ENCODE measurements at regions not wholly inside any gene's neighbourhood (a gene's known extent, or its start where the extent isn't known, plus 50 kb on each side); places are given as distances from the start of the nearest gene placed in this dataset.

DNA sequence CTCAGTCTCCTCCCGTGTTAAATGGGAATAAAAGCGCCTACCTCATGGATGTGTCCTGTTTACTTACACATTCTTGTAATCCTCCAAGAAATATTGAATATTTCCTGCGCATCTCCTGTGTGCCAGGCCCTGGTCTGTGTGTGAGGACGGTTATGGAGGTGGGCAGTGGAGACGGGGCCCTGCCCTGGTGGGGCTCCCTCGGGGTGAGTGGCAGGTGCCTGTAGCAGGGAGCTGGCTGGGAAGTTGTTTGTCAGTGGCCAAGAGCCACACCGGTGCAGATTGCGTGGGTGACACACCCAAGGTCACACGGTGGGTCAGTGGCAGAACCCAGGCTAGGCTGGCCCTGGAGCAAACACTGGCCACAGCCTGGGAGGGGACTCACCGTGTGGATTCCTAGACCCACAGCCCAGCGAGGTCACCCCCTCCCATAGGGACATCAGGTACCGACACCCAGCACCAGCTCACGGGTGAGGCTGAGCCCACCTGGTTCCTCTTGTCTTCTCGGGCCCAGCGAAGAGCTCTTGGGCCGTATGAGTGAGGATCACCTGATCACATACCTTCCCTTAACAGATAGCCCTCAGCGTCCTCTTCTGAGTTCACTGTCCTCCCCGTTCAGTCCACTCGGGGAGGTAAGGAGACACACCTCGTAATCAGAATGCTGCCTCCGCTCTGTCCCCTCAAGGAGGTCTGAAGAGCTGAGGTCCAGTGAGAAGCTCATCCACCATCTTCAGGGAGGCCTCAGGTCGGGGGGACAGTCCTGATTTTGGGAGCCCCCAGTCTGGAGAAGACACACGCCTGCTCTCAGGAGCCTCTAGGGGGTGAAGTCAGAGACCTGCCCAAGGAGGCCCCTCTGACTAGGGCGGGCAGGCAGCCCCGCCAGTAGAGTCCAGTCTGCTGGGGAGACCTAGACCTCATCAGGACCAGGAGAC lies 349.6 kb downstream of the MATN1 start:
- TF ChIP-seq, protein P1, sequence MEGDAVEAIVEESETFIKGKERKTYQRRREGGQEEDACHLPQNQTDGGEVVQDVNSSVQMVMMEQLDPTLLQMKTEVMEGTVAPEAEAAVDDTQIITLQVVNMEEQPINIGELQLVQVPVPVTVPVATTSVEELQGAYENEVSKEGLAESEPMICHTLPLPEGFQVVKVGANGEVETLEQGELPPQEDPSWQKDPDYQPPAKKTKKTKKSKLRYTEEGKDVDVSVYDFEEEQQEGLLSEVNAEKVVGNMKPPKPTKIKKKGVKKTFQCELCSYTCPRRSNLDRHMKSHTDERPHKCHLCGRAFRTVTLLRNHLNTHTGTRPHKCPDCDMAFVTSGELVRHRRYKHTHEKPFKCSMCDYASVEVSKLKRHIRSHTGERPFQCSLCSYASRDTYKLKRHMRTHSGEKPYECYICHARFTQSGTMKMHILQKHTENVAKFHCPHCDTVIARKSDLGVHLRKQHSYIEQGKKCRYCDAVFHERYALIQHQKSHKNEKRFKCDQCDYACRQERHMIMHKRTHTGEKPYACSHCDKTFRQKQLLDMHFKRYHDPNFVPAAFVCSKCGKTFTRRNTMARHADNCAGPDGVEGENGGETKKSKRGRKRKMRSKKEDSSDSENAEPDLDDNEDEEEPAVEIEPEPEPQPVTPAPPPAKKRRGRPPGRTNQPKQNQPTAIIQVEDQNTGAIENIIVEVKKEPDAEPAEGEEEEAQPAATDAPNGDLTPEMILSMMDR (IDR thresholded peaks at IDR 0.05 in 8 of 11, conservative IDR thresholded peaks at IDR 0.05 in 3 of 11) = no peak
- TF ChIP-seq POLR2A (IDR thresholded peaks at IDR 0.05) = no peak
- no peak for TF ChIP-seq POLR2AphosphoS5 (IDR thresholded peaks at IDR 0.05)

Measured in spleen (tissue), 7 donors.